ENCODE measurements at regions not wholly inside any gene's neighbourhood (a gene's known extent, or its start where the extent isn't known, plus 50 kb on each side); places are given as distances from the start of the nearest gene placed in this dataset.
"Not testable (repeated sequence)": the region's sequence is repeated elsewhere in the genome, so short reads cannot be mapped to it uniquely, and the experiment has no call there.

DNA sequence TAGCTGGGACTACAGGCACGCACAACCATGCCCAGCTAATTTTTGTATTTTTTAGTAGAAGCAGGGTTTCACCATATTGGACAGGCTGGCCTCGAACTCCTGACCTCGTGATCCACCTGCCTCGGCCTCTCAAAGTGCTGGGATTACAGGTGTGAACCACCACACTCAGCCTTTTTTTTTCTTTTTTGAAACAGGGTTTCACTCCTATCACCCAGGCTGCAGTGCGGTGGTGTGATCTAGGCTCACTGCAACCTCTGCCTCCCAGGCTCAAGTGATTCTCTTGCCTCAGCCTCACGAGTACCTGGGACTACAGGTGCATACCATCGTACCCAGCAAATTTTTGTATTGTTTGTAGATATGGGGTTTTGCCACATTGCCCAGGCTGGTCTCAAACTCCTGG, 280.9 kb downstream of the GOLGA6L6 start:
- H3K4me3 Mint-ChIP-seq; H3K4me1 Mint-ChIP-seq; H3K4me3 ChIP-seq (replicated peaks in 1 of 3; ENCODE audit: low read depth in 2 of 3, low read length in 3 of 3); H3K79me2 ChIP-seq (ENCODE audit: insufficient read depth, low read length); H4K20me1 ChIP-seq (ENCODE audit: insufficient read depth, low read length); H3K9ac ChIP-seq (ENCODE audit: insufficient read depth, low read length, poor library complexity, severe bottlenecking); H3K4me2 ChIP-seq (replicated peaks; ENCODE audit: extremely low read depth, low read length, poor library complexity, severe bottlenecking); DNase-seq; H3K27me3 ChIP-seq (ENCODE audit: control insufficient read depth in 2 of 2, insufficient read depth in 2 of 2, low read length in 2 of 2); H3K27ac Mint-ChIP-seq; H3K27ac ChIP-seq (ENCODE audit: low read depth in 1 of 2, low read length in 2 of 2); H3K36me3 ChIP-seq (replicated peaks in 1 of 2; ENCODE audit: control insufficient read depth in 1 of 2, insufficient read depth in 2 of 2, low read length in 2 of 2); H3K36me3 Mint-ChIP-seq; H3K9me3 ChIP-seq (replicated peaks in 1 of 2; ENCODE audit: control insufficient read depth in 1 of 2, insufficient read depth in 1 of 2, low read length in 2 of 2); H3K4me1 ChIP-seq (ENCODE audit: control insufficient read depth in 1 of 2, insufficient read depth in 2 of 2, low read length in 2 of 2); H2AFZ ChIP-seq (ENCODE audit: insufficient read depth, low read depth, low read length, poor library complexity, severe bottlenecking); intact Hi-C loops (cut with micrococcal nuclease); H3K27me3 Mint-ChIP-seq (ENCODE audit: low read depth in 3 of 3): not testable (repeated sequence)
- peaks cover 0 to 29% (median 7%) of the 10 kb centered on the region in 7 donors for H3K9me3 Mint-ChIP-seq
- 87% methylated on average over 7 of the region's 7 CpGs for WGBS (ENCODE audit: insufficient coverage)

DNA sequence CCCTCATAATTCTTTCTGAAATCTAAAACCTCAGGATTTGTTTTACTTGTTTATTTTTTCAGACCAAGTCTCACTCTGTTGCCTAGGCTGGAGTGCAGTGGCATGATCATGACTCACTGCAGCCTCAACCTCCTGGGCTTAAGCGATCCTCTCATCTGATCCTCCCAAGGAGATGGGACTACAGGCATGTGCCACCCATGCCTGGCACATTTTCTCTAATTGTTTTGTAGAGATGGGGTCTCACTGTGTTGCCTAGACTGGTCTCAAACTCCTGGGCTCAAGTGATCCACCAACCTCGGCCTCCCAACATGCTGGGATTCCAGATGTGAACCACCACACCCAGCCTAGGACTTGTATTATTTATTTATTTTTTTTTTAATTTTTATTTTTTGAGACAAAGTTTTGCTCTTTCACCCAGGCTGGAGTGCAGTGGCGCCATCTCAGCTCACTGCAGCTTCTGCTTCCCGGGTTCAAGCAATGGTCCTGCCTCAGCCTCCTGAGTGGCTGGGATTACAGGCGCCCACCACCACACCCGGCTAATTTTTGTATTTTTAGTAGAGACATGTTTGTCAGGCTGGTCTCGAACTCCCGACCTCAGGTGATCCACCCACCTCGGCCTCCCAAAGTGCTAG, 281.9 kb downstream of the GOLGA6L6 start:
- H3K36me3 ChIP-seq (replicated peaks in 1 of 2; ENCODE audit: control insufficient read depth in 1 of 2, insufficient read depth in 2 of 2, low read length in 2 of 2); H3K27ac ChIP-seq (ENCODE audit: low read depth in 1 of 2, low read length in 2 of 2); H3K36me3 Mint-ChIP-seq; H2AFZ ChIP-seq (ENCODE audit: insufficient read depth, low read depth, low read length, poor library complexity, severe bottlenecking); H3K4me2 ChIP-seq (replicated peaks; ENCODE audit: extremely low read depth, low read length, poor library complexity, severe bottlenecking); H3K27ac Mint-ChIP-seq; H3K79me2 ChIP-seq (ENCODE audit: insufficient read depth, low read length); H3K27me3 ChIP-seq (ENCODE audit: control insufficient read depth in 2 of 2, insufficient read depth in 2 of 2, low read length in 2 of 2); H3K9me3 ChIP-seq (replicated peaks in 1 of 2; ENCODE audit: control insufficient read depth in 1 of 2, insufficient read depth in 1 of 2, low read length in 2 of 2); H3K4me1 ChIP-seq (ENCODE audit: control insufficient read depth in 1 of 2, insufficient read depth in 2 of 2, low read length in 2 of 2); H3K9ac ChIP-seq (ENCODE audit: insufficient read depth, low read length, poor library complexity, severe bottlenecking); H4K20me1 ChIP-seq (ENCODE audit: insufficient read depth, low read length); H3K4me3 Mint-ChIP-seq; H3K4me3 ChIP-seq (replicated peaks in 1 of 3; ENCODE audit: low read depth in 2 of 3, low read length in 3 of 3); H3K4me1 Mint-ChIP-seq; DNase-seq; H3K27me3 Mint-ChIP-seq (ENCODE audit: low read depth in 3 of 3): not testable (repeated sequence)
- intact Hi-C loops (cut with micrococcal nuclease) = loop anchor here in 1 of 2 donors (2.0 kb wide), 1 partner anchor 13 kb away; no protein-coding TSS in a partner anchor
- peaks cover 0 to 27% (median 8%) of the 10 kb centered on the region in 7 donors for H3K9me3 Mint-ChIP-seq
- WGBS (ENCODE audit: insufficient coverage) = 83% methylated on average over 6 of the region's 9 CpGs

DNA sequence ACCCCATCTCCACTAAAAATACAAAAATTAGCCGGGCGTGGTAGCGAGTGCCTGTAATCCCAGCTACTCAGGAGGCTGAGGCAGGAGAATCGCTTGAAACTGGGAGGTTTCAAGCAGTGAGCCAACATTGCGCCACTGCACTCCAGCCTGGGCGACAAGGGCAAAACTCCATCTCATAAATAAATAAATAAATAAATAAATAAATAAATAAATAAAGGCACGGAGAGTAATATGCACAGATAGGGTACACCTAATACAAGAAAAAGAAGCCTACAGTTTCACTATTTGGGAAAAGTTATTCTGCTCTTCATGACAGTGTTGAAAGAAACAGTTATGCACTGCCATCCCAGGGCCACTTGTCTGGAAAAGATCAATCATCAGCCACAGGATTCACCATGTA, 285.2 kb downstream of the GOLGA6L6 start:
- H3K27ac ChIP-seq (ENCODE audit: low read depth in 1 of 2, low read length in 2 of 2); H3K4me3 Mint-ChIP-seq; H3K4me2 ChIP-seq (replicated peaks; ENCODE audit: extremely low read depth, low read length, poor library complexity, severe bottlenecking); H3K4me3 ChIP-seq (replicated peaks in 1 of 3; ENCODE audit: low read depth in 2 of 3, low read length in 3 of 3); H3K36me3 Mint-ChIP-seq; H4K20me1 ChIP-seq (ENCODE audit: insufficient read depth, low read length); H3K79me2 ChIP-seq (ENCODE audit: insufficient read depth, low read length); H3K36me3 ChIP-seq (replicated peaks in 1 of 2; ENCODE audit: control insufficient read depth in 1 of 2, insufficient read depth in 2 of 2, low read length in 2 of 2); H3K4me1 Mint-ChIP-seq; H3K27me3 ChIP-seq (ENCODE audit: control insufficient read depth in 2 of 2, insufficient read depth in 2 of 2, low read length in 2 of 2); DNase-seq; H3K9ac ChIP-seq (ENCODE audit: insufficient read depth, low read length, poor library complexity, severe bottlenecking); intact Hi-C loops (cut with micrococcal nuclease); H3K27ac Mint-ChIP-seq; H3K9me3 ChIP-seq (replicated peaks in 1 of 2; ENCODE audit: control insufficient read depth in 1 of 2, insufficient read depth in 1 of 2, low read length in 2 of 2); H3K27me3 Mint-ChIP-seq (ENCODE audit: low read depth in 3 of 3); H3K4me1 ChIP-seq (ENCODE audit: control insufficient read depth in 1 of 2, insufficient read depth in 2 of 2, low read length in 2 of 2); H2AFZ ChIP-seq (ENCODE audit: insufficient read depth, low read depth, low read length, poor library complexity, severe bottlenecking): not testable (repeated sequence)
- peaks cover 0 to 33% (median 11%) of the 10 kb centered on the region in 7 donors for H3K9me3 Mint-ChIP-seq
- 92% methylated on average over 4 of the region's 7 CpGs for WGBS (ENCODE audit: insufficient coverage)

DNA sequence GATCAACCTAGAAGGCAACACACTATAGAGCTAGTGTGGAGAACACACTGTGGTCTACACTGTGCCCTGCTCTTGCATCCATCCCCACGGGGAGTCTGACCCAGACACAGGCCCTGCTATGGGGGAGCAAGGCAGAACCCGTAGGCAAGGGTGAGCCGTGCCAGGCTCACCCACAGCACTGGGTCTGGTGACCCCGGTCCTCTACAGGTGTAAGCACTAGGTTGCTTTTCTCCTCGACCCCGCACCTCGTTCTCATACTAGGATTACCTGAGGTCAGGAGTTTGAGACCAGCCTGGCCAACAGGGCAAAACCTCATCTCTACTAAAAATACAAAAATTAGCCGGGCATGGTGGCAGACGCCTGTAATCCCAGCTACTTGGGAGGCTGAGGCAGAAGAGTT, 286.0 kb downstream of the GOLGA6L6 start:
- H3K27me3 ChIP-seq (ENCODE audit: control insufficient read depth in 2 of 2, insufficient read depth in 2 of 2, low read length in 2 of 2); H4K20me1 ChIP-seq (ENCODE audit: insufficient read depth, low read length); DNase-seq; intact Hi-C loops (cut with micrococcal nuclease); H3K36me3 Mint-ChIP-seq; H3K27ac Mint-ChIP-seq; H3K4me1 Mint-ChIP-seq; H3K4me1 ChIP-seq (ENCODE audit: control insufficient read depth in 1 of 2, insufficient read depth in 2 of 2, low read length in 2 of 2); H3K4me3 ChIP-seq (replicated peaks in 1 of 3; ENCODE audit: low read depth in 2 of 3, low read length in 3 of 3); H3K79me2 ChIP-seq (ENCODE audit: insufficient read depth, low read length); H3K9ac ChIP-seq (ENCODE audit: insufficient read depth, low read length, poor library complexity, severe bottlenecking); H3K4me2 ChIP-seq (replicated peaks; ENCODE audit: extremely low read depth, low read length, poor library complexity, severe bottlenecking); H3K4me3 Mint-ChIP-seq; H2AFZ ChIP-seq (ENCODE audit: insufficient read depth, low read depth, low read length, poor library complexity, severe bottlenecking); H3K27me3 Mint-ChIP-seq (ENCODE audit: low read depth in 3 of 3); H3K9me3 ChIP-seq (replicated peaks in 1 of 2; ENCODE audit: control insufficient read depth in 1 of 2, insufficient read depth in 1 of 2, low read length in 2 of 2); H3K36me3 ChIP-seq (replicated peaks in 1 of 2; ENCODE audit: control insufficient read depth in 1 of 2, insufficient read depth in 2 of 2, low read length in 2 of 2); H3K27ac ChIP-seq (ENCODE audit: low read depth in 1 of 2, low read length in 2 of 2): not testable (repeated sequence)
- peaks cover 0 to 33% (median 18%) of the 10 kb centered on the region in 7 donors for H3K9me3 Mint-ChIP-seq
- 85% methylated on average over 7 of the region's 9 CpGs for WGBS (ENCODE audit: insufficient coverage)

All from CD14-positive monocyte (primary cell).